Glutamatergic neuron (in vitro differentiated cells): ENCODE measurements at regions not wholly inside any gene's neighbourhood (a gene's known extent, or its start where the extent isn't known, plus 50 kb on each side); places are given as distances from the start of the nearest gene placed in this dataset.

Experiments
- DNase-seq: peaks from one replicate; pipeline ENCODE4 v3.0.0; 2022
- H3K27ac Mint-ChIP-seq: one replicate; pipeline ENCODE4 v1.8.0; 2020; ENCODE audit warnings: mild to moderate bottlenecking, mixed read lengths, inconsistent platforms; ENCODE audit not compliant: unreplicated experiment
- H3K27me3 Mint-ChIP-seq: one replicate; pipeline ENCODE4 v1.8.0; 2020; ENCODE audit warnings: mild to moderate bottlenecking, moderate library complexity, mixed read lengths, inconsistent platforms; ENCODE audit not compliant: unreplicated experiment
- H3K36me3 Mint-ChIP-seq: one replicate; pipeline ENCODE4 v1.8.0; 2020; ENCODE audit warnings: mild to moderate bottlenecking, mixed read lengths, inconsistent platforms; ENCODE audit not compliant: unreplicated experiment
- H3K4me1 Mint-ChIP-seq: one replicate; pipeline ENCODE4 v1.8.0; 2020; ENCODE audit warnings: mild to moderate bottlenecking, low read depth, mixed read lengths, inconsistent platforms; ENCODE audit not compliant: unreplicated experiment
- H3K4me3 Mint-ChIP-seq: one replicate; pipeline ENCODE4 v1.8.0; 2020; ENCODE audit warnings: mild to moderate bottlenecking, mixed read lengths, inconsistent platforms; ENCODE audit not compliant: unreplicated experiment
- H3K9me3 Mint-ChIP-seq: one replicate; pipeline ENCODE4 v1.8.0; 2020; ENCODE audit warnings: mild to moderate bottlenecking, moderate library complexity, mixed read lengths, inconsistent platforms; ENCODE audit not compliant: unreplicated experiment
- TF ChIP-seq, protein P1 (sequence below): fragments of 200-600 bp; sonication (generic); IDR thresholded peaks from one replicate; pipeline ENCODE4 v1.5.0; 2021; ENCODE audit not compliant: partially characterized antibody, unreplicated experiment

DNA sequence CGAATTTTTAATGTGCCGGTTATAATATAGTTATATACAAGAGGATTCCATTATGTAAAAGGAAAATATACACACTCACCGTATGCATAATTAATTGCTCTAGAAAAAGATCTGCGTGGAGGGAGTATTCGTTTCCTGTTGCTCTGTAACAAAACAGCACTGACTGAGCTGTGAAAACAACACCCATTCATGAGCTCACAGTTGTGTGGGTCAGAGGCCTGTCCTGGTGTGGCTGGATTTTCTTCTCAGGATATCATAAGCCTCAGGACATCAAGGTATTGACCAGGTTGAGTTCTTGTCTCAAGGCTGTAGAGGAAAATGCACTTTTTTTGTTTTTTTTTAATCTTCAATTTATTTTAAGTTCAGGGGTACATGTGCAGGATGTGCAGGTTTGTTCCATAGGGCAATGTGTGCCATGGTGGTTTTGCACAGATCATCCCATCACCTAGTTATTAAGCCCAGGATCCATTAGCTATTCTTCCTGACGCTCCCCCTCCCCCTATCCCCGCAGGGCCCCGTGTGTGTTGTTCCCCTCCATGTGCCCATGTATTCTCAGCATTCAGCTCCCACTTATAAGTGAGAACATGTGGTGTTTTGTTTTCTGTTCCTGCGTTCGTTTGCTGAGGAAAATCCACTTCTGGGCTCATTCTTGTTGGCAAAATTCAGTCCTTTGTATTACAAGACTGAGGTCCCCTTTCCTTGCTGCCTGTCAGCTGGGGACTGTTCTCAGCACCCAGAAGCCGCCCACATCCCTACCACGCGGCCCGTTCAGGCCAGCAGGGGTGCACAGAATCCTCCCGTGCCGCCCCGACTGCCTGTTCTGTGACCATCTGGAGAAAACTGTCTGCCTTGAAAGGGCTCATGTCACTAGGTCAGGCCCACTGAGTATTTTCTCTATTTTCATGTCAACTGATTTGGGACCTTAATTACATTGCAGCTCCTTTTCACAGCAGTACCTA is 87.4 kb upstream of the ERRFI1 start:
- Mint-ChIP-seq H3K36me3 (peaks cover 4% of the 10 kb centered on the region), H3K27me3 (peaks cover 11% of the 10 kb centered on the region), H3K27ac (peak overlapping the region; percentile 98), H3K4me3 (peak overlapping the region; percentile 74), H3K9me3 (peaks cover 19% of the 10 kb centered on the region), H3K4me1 (peaks cover 36% of the 10 kb centered on the region)
- TF ChIP-seq, protein P1, sequence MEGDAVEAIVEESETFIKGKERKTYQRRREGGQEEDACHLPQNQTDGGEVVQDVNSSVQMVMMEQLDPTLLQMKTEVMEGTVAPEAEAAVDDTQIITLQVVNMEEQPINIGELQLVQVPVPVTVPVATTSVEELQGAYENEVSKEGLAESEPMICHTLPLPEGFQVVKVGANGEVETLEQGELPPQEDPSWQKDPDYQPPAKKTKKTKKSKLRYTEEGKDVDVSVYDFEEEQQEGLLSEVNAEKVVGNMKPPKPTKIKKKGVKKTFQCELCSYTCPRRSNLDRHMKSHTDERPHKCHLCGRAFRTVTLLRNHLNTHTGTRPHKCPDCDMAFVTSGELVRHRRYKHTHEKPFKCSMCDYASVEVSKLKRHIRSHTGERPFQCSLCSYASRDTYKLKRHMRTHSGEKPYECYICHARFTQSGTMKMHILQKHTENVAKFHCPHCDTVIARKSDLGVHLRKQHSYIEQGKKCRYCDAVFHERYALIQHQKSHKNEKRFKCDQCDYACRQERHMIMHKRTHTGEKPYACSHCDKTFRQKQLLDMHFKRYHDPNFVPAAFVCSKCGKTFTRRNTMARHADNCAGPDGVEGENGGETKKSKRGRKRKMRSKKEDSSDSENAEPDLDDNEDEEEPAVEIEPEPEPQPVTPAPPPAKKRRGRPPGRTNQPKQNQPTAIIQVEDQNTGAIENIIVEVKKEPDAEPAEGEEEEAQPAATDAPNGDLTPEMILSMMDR: peak; percentile 38
- DNase-seq: peak; percentile 71

DNA sequence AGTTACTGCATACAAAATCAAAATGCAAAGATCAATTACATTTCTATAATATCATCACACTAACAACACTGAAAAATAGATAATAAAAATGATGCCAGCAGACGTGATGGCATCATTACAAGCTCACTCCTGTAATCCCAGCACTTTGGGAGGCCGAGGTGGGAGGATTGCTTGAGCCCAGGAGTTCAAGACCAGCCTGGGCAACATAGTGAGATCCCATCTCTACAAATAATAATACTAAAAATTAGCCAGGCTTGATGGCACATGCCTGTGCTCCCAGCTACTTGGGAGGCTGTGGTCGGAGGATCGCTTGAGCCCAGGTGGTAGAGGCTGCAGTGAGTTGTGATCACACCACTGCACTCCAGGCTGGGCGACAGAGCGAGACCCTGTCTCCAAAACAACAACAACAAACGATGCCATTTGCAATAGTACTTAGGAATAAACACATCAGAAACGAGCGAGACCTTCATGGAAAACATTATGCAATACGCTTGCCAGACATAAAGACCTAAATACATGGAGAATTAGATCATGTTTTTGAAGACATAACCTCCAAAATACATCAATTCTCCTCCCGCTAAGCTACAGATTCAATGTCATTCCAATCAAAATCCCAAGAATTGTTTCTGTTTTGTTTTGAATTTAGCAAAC is 86.6 kb upstream of the ERRFI1 start:
- H3K27ac Mint-ChIP-seq: peak overlapping the region; percentile 98
- peaks cover 4% of the 10 kb centered on the region for H3K36me3 Mint-ChIP-seq
- H3K4me3 Mint-ChIP-seq: no peak overlapping the region
- TF ChIP-seq, protein P1: no peak
- H3K9me3 Mint-ChIP-seq: peaks cover 14% of the 10 kb centered on the region
- peaks cover 29% of the 10 kb centered on the region for H3K4me1 Mint-ChIP-seq
- no peak for DNase-seq
- peaks cover 9% of the 10 kb centered on the region for H3K27me3 Mint-ChIP-seq

DNA sequence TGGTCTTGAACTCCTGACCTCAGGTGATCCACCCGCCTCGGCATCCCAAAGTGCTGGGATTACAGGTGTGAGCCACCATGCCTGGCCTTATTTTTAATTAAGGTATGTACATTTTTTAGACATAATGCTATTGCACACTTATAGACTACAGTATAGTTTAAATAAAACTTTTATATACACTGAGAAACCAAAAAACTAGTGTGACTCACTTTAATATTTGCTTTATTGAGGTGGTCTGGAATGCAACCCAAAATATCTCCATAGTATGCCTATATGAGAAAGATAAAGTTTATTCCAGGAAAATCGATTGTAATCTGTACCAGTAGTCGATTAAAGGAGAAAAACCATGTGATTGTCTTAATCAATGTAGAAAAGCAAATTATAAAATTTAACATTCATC is 85.5 kb upstream of the ERRFI1 start:
- peaks cover 13% of the 10 kb centered on the region for H3K9me3 Mint-ChIP-seq
- peaks cover 7% of the 10 kb centered on the region for H3K27me3 Mint-ChIP-seq
- peaks cover 28% of the 10 kb centered on the region for H3K4me1 Mint-ChIP-seq
- TF ChIP-seq, protein P1: no peak
- H3K4me3 Mint-ChIP-seq: no peak overlapping the region
- no peak overlapping the region for H3K27ac Mint-ChIP-seq
- DNase-seq: no peak
- H3K36me3 Mint-ChIP-seq: peaks cover 4% of the 10 kb centered on the region

DNA sequence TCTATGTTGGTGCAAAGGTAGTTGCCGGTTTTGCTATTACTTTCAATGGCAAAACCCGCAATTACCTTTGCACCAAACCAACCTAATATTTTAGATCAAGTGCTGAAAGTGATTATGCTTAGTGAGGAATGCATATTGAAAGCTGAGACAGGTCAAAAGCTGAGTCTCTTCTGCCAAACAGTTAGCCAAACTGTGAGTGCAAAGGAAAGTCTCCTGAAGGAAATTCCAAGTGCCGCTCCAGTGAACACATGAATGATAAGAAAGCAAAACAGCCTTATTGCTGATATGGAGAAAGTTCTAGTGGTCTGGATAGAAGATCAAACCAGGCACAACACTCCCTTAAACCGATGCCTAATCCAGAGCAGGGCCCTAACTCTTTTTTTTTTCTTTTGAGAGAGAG is 83.1 kb upstream of the ERRFI1 start:
- peaks cover 11% of the 10 kb centered on the region for H3K9me3 Mint-ChIP-seq
- H3K36me3 Mint-ChIP-seq: peaks cover 4% of the 10 kb centered on the region
- peaks cover 17% of the 10 kb centered on the region for H3K4me1 Mint-ChIP-seq
- TF ChIP-seq, protein P1: no peak
- no peak overlapping the region for H3K27ac Mint-ChIP-seq
- no peak for DNase-seq
- no peak overlapping the region for H3K4me3 Mint-ChIP-seq
- H3K27me3 Mint-ChIP-seq: peaks cover 4% of the 10 kb centered on the region

DNA sequence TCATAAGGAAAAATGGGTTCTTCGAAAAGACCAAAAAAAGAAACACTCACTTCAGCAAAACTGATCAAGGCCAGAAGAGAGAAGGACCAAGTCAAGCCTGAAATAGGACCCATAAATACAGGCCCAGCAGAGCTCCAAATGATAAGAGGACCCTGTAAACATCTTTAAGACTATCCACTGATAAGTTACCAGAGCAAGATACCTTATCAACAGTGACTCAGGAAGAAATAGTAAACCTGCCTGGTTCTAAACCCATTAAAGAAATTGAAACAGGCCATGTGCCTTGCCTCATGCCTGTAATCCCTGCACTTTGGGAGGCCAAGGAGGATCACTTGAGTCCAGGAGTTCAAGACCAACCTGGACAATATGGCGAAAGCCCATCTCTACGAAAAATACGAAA is 81.8 kb upstream of the ERRFI1 start:
- Mint-ChIP-seq H3K27ac (no peak overlapping the region), H3K36me3 (peaks cover 4% of the 10 kb centered on the region), H3K9me3 (peaks cover 3% of the 10 kb centered on the region), H3K27me3 (peaks cover 1% of the 10 kb centered on the region), H3K4me3 (no peak overlapping the region), H3K4me1 (peaks cover 5% of the 10 kb centered on the region)
- DNase-seq: no peak
- TF ChIP-seq, protein P1: no peak
